GM03348 (cell line): ENCODE measurements at regions not wholly inside any gene's neighbourhood (a gene's known extent, or its start where the extent isn't known, plus 50 kb on each side); places are given as distances from the start of the nearest gene placed in this dataset.
A peak's percentile ranks its signal among the peaks of the same experiment; 100 is the strongest.
"Not testable (repeated sequence)": the region's sequence is repeated elsewhere in the genome, so short reads cannot be mapped to it uniquely, and the experiment has no call there.

Experiments used
- DNase-seq: peaks from one replicate; pipeline ENCODE4 v3.0.0; 2012; ENCODE audit warnings: low spot score

GRCh38 chr2:209300766-209301165 lies 123.1 kb upstream of the MAP2 start:
- DNase-seq, result not testable (repeated sequence)

GRCh38 chr2:209305026-209305425 lies 118.8 kb upstream of the MAP2 start:
- no peak for DNase-seq

- no peak for DNase-seq
These were observed 118.1 kb upstream of the MAP2 start for GRCh38 chr2:209305746-209306196.

- DNase-seq, result no peak
These were observed 116.5 kb upstream of the MAP2 start for GRCh38 chr2:209307161-209308001.

- no peak for DNase-seq
These were observed 115.4 kb upstream of the MAP2 start for GRCh38 chr2:209308415-209308814.

- DNase-seq, result no peak
These were observed 111.9 kb upstream of the MAP2 start for GRCh38 chr2:209311948-209312347.

- DNase-seq, result not testable (repeated sequence)
These were observed 111.4 kb upstream of the MAP2 start for GRCh38 chr2:209312450-209312849.

GRCh38 chr2:209314653-209315052 lies 109.2 kb upstream of the MAP2 start:
- no peak for DNase-seq

GRCh38 chr2:209316141-209316540 lies 107.7 kb upstream of the MAP2 start:
- DNase-seq, result no peak

GRCh38 chr2:209321076-209321475 lies 102.8 kb upstream of the MAP2 start:
- DNase-seq, result no peak

GRCh38 chr2:209321581-209321980 lies 102.3 kb upstream of the MAP2 start:
- DNase-seq, result no peak

- no peak for DNase-seq
These were observed 101.8 kb upstream of the MAP2 start for GRCh38 chr2:209322041-209322440.

- DNase-seq, result no peak
These were observed 100.8 kb upstream of the MAP2 start for GRCh38 chr2:209322905-209323512.

GRCh38 chr2:209323738-209324137 lies 100.1 kb upstream of the MAP2 start:
- no peak for DNase-seq

- DNase-seq, result no peak
These were observed 99.6 kb upstream of the MAP2 start for GRCh38 chr2:209324281-209324680.

- no peak for DNase-seq
These were observed 92.5 kb upstream of the MAP2 start for GRCh38 chr2:209331291-209331844.

GRCh38 chr2:209334188-209335017 lies 89.4 kb upstream of the MAP2 start:
- DNase-seq, result peak; percentile 63

- no peak for DNase-seq
These were observed 83.3 kb upstream of the MAP2 start for GRCh38 chr2:209340522-209340921.

GRCh38 chr2:209344349-209344748 lies 79.5 kb upstream of the MAP2 start:
- no peak for DNase-seq

- no peak for DNase-seq
These were observed 75.4 kb upstream of the MAP2 start for GRCh38 chr2:209348433-209348832.

- DNase-seq, result no peak
These were observed 72.2 kb upstream of the MAP2 start for GRCh38 chr2:209351636-209352035.

- DNase-seq, result no peak
These were observed 64.9 kb upstream of the MAP2 start for GRCh38 chr2:209358992-209359391.
